ENCODE measurements at regions not wholly inside any gene's neighbourhood (a gene's known extent, or its start where the extent isn't known, plus 50 kb on each side); places are given as distances from the start of the nearest gene placed in this dataset.

DNA sequence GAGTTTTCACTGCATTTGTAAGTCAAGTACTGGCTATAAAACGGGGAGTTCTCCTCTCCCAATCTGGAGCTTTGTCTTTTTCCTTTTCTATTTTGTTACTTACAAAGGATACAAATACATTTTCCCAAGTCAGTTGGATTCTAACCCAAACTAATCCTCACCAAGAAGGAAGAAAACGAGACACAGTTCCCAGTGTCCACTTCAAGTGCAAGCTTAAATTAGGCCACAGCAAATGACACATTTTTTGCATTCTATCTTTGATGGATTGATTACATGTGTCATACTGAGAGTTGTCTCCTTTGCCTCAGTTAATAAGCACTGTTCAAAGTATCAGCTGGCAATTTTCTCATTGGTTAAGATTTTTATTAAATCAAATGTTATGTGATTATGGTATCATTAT is 296.7 kb upstream of the ANO5 start:
- TF ChIP-seq KDM1A (IDR thresholded peaks at IDR 0.05; ENCODE audit: low read depth) (no peak), CHD4 (IDR thresholded peaks at IDR 0.05; ENCODE audit: borderline replicate concordance) (no peak), FOSB (CRISPR knock-in tag; IDR thresholded peaks at IDR 0.05) (no peak), PHF8 (IDR thresholded peaks at IDR 0.05; ENCODE audit: borderline replicate concordance, low read depth) (no peak), POLR2A (IDR thresholded peaks at IDR 0.05; ENCODE audit: low read length) (no peak), RNF2 (IDR thresholded peaks at IDR 0.05; ENCODE audit: borderline replicate concordance, low read depth) (no peak), EHF (CRISPR knock-in tag; IDR thresholded peaks at IDR 0.05) (no peak), JUNB (IDR thresholded peaks at IDR 0.05) (no peak)
- TF ChIP-seq, protein P1, sequence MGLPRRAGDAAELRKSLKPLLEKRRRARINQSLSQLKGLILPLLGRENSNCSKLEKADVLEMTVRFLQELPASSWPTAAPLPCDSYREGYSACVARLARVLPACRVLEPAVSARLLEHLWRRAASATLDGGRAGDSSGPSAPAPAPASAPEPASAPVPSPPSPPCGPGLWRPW (IDR thresholded peaks at IDR 0.05): no peak
- TF ChIP-seq, protein P2, sequence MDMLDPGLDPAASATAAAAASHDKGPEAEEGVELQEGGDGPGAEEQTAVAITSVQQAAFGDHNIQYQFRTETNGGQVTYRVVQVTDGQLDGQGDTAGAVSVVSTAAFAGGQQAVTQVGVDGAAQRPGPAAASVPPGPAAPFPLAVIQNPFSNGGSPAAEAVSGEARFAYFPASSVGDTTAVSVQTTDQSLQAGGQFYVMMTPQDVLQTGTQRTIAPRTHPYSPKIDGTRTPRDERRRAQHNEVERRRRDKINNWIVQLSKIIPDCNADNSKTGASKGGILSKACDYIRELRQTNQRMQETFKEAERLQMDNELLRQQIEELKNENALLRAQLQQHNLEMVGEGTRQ (IDR thresholded peaks at IDR 0.05): no peak
- ChIA-PET POLR2A (no interaction called here), CTCF (interaction anchor here (1.1 kb wide), 1 partner anchor 55 kb away, joined by 4 read pairs; no protein-coding TSS in a partner anchor)
- 18% methylated on average over 2 of the region's 2 CpGs for WGBS (ENCODE audit: missing lambda C conversion rate)
- no peak overlapping the region for H3K27ac ChIP-seq
- H3K4me3 ChIP-seq: no peak overlapping the region
- FAIRE-seq (no peak), ATAC-seq (no peak), DNase-seq (ENCODE audit: low read depth in 1 of 2, low spot score in 1 of 2) (no peak)
- no peaks in the 10 kb centered on the region for H3K4me1 ChIP-seq
- no peak overlapping the region for H3K4me2 ChIP-seq
- no peaks in the 10 kb centered on the region for H3K9me3 ChIP-seq

DNA sequence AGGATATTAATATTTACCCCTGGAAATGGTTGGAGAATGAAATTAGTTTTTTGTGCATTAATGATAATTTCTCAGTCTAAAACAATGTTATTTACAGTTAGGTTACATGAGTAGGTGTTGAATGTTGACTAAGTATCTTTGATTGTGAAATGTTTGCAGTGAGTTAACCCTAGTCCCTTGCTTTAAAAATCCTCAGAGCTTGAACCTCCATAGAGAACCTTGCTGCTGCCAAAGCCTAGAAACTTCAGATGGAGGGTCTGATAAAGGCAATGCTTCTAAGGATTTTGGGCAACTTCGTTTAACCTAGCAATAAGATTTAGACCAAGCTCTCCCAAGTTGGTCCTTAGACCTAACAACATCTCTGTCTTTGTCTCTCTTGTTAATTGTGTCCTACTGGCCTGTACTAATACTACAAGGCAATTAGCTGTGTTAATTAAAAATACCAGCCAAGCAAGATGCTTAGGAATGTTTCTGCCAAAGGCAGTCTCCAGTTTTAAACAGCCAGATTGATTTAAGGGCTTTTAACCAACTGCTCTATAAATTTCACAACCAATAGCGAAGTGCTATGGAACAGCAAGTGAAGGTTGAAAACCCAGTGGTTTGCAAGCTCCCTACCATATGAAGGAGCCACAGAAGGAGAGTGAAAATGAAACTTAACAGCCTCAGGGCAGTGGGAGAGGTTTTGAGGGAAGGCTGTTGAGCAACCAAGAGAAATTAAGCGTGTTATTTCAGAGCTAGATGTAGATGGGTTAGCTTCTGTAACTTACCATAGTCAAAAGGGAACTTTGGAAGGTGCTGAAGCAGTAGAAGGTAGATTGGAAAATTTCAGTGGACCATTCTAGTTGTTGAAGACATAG is 295.9 kb upstream of the ANO5 start:
- ChIA-PET POLR2A (no interaction called here), CTCF (interaction anchor here (1.1 kb wide), 1 partner anchor 55 kb away, joined by 4 read pairs; no protein-coding TSS in a partner anchor)
- Histone ChIP-seq H3K4me1 (no peaks in the 10 kb centered on the region), H3K4me2 (no peak overlapping the region), H3K4me3 (no peak overlapping the region), H3K9me3 (no peaks in the 10 kb centered on the region), H3K27ac (no peak overlapping the region)
- no peak for FAIRE-seq
- TF ChIP-seq ESRRA (IDR thresholded peaks at IDR 0.05; ENCODE audit: borderline replicate concordance, low read length) (no peak), CHD2 (IDR thresholded peaks at IDR 0.05; ENCODE audit: low read length, partially characterized antibody) (no peak), KDM1A (IDR thresholded peaks at IDR 0.05; ENCODE audit: low read depth) (no peak)
- ATAC-seq: no peak
- no peak for DNase-seq (ENCODE audit: low read depth in 1 of 2, low spot score in 1 of 2)
- WGBS (ENCODE audit: missing lambda C conversion rate): 31% methylated on average over 3 of the region's 3 CpGs

DNA sequence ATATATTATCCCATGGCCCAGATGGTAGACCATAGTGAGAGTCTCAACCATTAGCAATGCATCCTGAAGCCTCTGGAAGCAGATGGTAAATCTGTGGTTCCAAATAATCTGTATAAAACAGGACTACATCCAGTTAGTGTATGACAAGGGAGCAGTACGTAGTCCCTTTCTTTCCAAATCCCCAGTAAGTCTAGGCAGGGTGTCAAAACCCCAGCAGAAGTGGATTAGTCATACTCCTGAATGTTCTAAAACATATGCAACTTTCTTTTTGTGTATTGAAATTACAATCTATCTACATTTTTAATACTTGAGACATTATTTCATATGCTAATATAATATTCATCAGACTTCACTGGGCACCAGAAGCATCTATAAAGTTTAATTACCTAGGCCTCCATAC is 295.1 kb upstream of the ANO5 start:
- DNase-seq (ENCODE audit: low read depth in 1 of 2, low spot score in 1 of 2) (no peak), FAIRE-seq (no peak), ATAC-seq (no peak)
- TF ChIP-seq ZC3H11A (IDR thresholded peaks at IDR 0.05): no peak
- TF ChIP-seq ZNF302 (CRISPR knock-in tag; IDR thresholded peaks at IDR 0.05): no peak
- TF ChIP-seq FOSL2 (IDR thresholded peaks at IDR 0.05): no peak
- no peak for TF ChIP-seq FOSL2 (CRISPR knock-in tag; IDR thresholded peaks at IDR 0.05)
- no peak for TF ChIP-seq CEBPB (IDR thresholded peaks at IDR 0.05)
- TF ChIP-seq CHD4 (IDR thresholded peaks at IDR 0.05; ENCODE audit: borderline replicate concordance): no peak
- TF ChIP-seq, protein P3, sequence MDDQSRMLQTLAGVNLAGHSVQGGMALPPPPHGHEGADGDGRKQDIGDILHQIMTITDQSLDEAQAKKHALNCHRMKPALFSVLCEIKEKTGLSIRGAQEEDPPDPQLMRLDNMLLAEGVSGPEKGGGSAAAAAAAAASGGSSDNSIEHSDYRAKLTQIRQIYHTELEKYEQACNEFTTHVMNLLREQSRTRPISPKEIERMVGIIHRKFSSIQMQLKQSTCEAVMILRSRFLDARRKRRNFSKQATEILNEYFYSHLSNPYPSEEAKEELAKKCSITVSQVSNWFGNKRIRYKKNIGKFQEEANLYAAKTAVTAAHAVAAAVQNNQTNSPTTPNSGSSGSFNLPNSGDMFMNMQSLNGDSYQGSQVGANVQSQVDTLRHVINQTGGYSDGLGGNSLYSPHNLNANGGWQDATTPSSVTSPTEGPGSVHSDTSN (IDR thresholded peaks at IDR 0.05): no peak
- TF ChIP-seq, protein P4, sequence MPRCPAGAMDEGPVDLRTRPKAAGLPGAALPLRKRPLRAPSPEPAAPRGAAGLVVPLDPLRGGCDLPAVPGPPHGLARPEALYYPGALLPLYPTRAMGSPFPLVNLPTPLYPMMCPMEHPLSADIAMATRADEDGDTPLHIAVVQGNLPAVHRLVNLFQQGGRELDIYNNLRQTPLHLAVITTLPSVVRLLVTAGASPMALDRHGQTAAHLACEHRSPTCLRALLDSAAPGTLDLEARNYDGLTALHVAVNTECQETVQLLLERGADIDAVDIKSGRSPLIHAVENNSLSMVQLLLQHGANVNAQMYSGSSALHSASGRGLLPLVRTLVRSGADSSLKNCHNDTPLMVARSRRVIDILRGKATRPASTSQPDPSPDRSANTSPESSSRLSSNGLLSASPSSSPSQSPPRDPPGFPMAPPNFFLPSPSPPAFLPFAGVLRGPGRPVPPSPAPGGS (IDR thresholded peaks at IDR 0.05): no peak
- TF ChIP-seq, protein P5, sequence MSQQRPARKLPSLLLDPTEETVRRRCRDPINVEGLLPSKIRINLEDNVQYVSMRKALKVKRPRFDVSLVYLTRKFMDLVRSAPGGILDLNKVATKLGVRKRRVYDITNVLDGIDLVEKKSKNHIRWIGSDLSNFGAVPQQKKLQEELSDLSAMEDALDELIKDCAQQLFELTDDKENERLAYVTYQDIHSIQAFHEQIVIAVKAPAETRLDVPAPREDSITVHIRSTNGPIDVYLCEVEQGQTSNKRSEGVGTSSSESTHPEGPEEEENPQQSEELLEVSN (IDR thresholded peaks at IDR 0.05; ENCODE audit: borderline replicate concordance, low read depth): no peak
- no peak for TF ChIP-seq RFX5 (IDR thresholded peaks at IDR 0.05)
- TF ChIP-seq EP300 (IDR thresholded peaks at IDR 0.05): no peak
- TF ChIP-seq BHLHE40 (IDR thresholded peaks at IDR 0.05; ENCODE audit: low read depth, low read length): no peak
- no peak for TF ChIP-seq CBX2 (IDR thresholded peaks at IDR 0.05; ENCODE audit: borderline replicate concordance, low read depth)
- no peaks in the 10 kb centered on the region for H3K9me3 ChIP-seq
- H3K27ac ChIP-seq: no peak overlapping the region
- no peaks in the 10 kb centered on the region for H3K4me1 ChIP-seq
- no peak overlapping the region for H3K4me2 ChIP-seq
- WGBS (ENCODE audit: missing lambda C conversion rate): 48% methylated on average over 1 of the region's 1 CpG
- ChIA-PET CTCF (no interaction called here), POLR2A (no interaction called here)
- no peak overlapping the region for H3K4me3 ChIP-seq

All from A549 (cell line).